ENCODE measurements at regions not wholly inside any gene's neighbourhood (a gene's known extent, or its start where the extent isn't known, plus 50 kb on each side); places are given as distances from the start of the nearest gene placed in this dataset.

DNA sequence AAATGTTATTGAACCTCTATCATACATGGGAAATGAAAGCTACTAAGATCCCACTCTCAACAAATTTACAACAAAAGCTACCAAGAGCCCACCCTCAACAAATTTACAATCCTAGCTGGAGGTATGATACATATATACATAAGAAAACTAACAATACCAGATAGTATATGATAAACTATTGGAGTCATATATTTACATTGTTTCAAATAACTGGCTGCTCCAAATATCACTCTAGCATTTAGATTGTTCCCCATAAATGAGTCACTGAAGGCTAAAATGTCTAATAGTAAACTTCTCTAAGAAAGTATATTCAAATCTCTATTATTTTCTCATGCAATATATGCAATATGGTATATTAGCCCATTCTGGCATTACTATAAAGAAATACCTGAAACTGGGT, 151.1 kb downstream of the TMEM161B start:
- TF ChIP-seq CTCF (IDR thresholded peaks at IDR 0.05; ENCODE audit: insufficient read depth, low read depth, low read length): no peak
- TF ChIP-seq EZH2 (IDR thresholded peaks at IDR 0.05; ENCODE audit: insufficient read depth, low read length): no peak
